SKM-1 treated with dmso at 0.1 percent for 144 hours (cell line): ENCODE measurements at regions not wholly inside any gene's neighbourhood (a gene's known extent, or its start where the extent isn't known, plus 50 kb on each side); places are given as distances from the start of the nearest gene placed in this dataset.
"Not testable (repeated sequence)": the region's sequence is repeated elsewhere in the genome, so short reads cannot be mapped to it uniquely, and the experiment has no call there.

Experiments used
- DNase-seq: peaks from one replicate; lab custom pipeline; 2025; ENCODE audit not compliant: unreplicated experiment; lab: John Stamatoyannopoulos, UW

GRCh38 chr7:17554341-17555015, 256.0 kb downstream of the AHR start:
- no peak for DNase-seq

GRCh38 chr7:17556247-17556956, 257.9 kb downstream of the AHR start:
- DNase-seq: no peak

GRCh38 chr7:17557251-17557671, 258.8 kb downstream of the AHR start:
- no peak for DNase-seq

GRCh38 chr7:17558135-17558534, 259.7 kb downstream of the AHR start:
- no peak for DNase-seq

- no peak for DNase-seq
Observed at GRCh38 chr7:17558558-17559332, 260.3 kb downstream of the AHR start.

GRCh38 chr7:17559388-17559787, 260.9 kb downstream of the AHR start:
- DNase-seq: no peak

- no peak for DNase-seq
Observed at GRCh38 chr7:17560516-17560915, 262.1 kb downstream of the AHR start.

- DNase-seq: no peak
Observed at GRCh38 chr7:17560966-17561365, 262.5 kb downstream of the AHR start.

- peak; percentile 40 for DNase-seq
Observed at GRCh38 chr7:17564678-17565212, 266.3 kb downstream of the AHR start.

GRCh38 chr7:17580141-17580540, 281.7 kb downstream of the AHR start:
- DNase-seq: no peak

- no peak for DNase-seq
Observed at GRCh38 chr7:17580856-17581255, 282.4 kb downstream of the AHR start.

- DNase-seq: no peak
Observed at GRCh38 chr7:17581301-17581700, 282.8 kb downstream of the AHR start.

GRCh38 chr7:17582696-17583095, 284.2 kb downstream of the AHR start:
- DNase-seq: not testable (repeated sequence)

- no peak for DNase-seq
Observed at GRCh38 chr7:17583786-17584185, 285.3 kb downstream of the AHR start.

GRCh38 chr7:17584822-17585221, 286.4 kb downstream of the AHR start:
- DNase-seq: no peak

- DNase-seq: no peak
Observed at GRCh38 chr7:17586711-17587110, 288.3 kb downstream of the AHR start.

- no peak for DNase-seq
Observed at GRCh38 chr7:17588730-17589129, 290.3 kb downstream of the AHR start.

- no peak for DNase-seq
Observed at GRCh38 chr7:17589671-17590070, 291.2 kb downstream of the AHR start.

GRCh38 chr7:17590221-17590620, 291.8 kb downstream of the AHR start:
- no peak for DNase-seq

- no peak for DNase-seq
Observed at GRCh38 chr7:17593819-17594419, 295.5 kb downstream of the AHR start.

GRCh38 chr7:17595546-17595945, 297.1 kb downstream of the AHR start:
- no peak for DNase-seq
